HFFc6 (cell line): ENCODE measurements at regions not wholly inside any gene's neighbourhood (a gene's known extent, or its start where the extent isn't known, plus 50 kb on each side); places are given as distances from the start of the nearest gene placed in this dataset.
A peak's percentile ranks its signal among the peaks of the same experiment; 100 is the strongest.

ENCODE experiments used
- DNase-seq: peaks from one replicate; pipeline ENCODE4 v3.0.0-alpha.2; 2018
- H3K27ac Mint-ChIP-seq: 2 replicates; pipeline ENCODE4 v1.8.0; 2020; ENCODE audit warnings: mild to moderate bottlenecking, mixed read lengths
- H3K27me3 Mint-ChIP-seq: 2 replicates; pipeline ENCODE4 v1.8.0; 2021; ENCODE audit warnings: mild to moderate bottlenecking, moderate library complexity, mixed read lengths; ENCODE audit not compliant: insufficient read depth
- H3K36me3 Mint-ChIP-seq: 2 replicates; pipeline ENCODE4 v1.8.0; 2021; ENCODE audit warnings: low read depth, mixed read lengths
- H3K4me1 Mint-ChIP-seq: 2 replicates; pipeline ENCODE4 v1.8.0; 2020; ENCODE audit warnings: low read depth, mixed read lengths
- H3K4me3 Mint-ChIP-seq: 2 replicates; pipeline ENCODE4 v1.8.0; 2020; ENCODE audit warnings: mild to moderate bottlenecking, moderate library complexity, mixed read lengths
- H3K9me3 Mint-ChIP-seq: 2 replicates; pipeline ENCODE4 v1.8.0; 2020; ENCODE audit warnings: mild to moderate bottlenecking, mixed read lengths
- TF ChIP-seq, protein P1 (sequence below): fragments of 200-600 bp; sonication (generic); IDR thresholded peaks from 2 replicates; pipeline ENCODE4 v1.5.0; 2021; ENCODE audit warnings: antibody characterized with exemption, mild to moderate bottlenecking

DNA sequence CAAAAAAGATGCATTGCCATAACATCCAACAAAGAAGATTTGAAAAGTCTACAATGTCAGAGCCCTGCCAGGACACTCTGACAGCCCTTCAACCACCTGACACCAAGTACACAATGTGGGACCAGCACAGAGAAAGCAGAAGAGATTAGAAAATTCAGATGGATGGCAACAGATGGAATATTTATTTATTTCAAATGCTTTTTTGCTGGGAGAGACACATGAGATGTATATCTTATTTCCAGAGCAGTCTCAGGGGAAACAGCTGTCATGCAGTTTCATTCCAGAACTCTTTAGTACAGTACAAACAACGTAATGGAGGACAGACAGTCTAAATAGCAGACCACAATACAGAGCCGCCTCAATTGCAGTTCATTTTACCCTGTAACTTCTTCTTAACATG, 110.1 kb downstream of the MAIP1 start:
- H3K9me3 Mint-ChIP-seq, result no peaks in the 10 kb centered on the region

DNA sequence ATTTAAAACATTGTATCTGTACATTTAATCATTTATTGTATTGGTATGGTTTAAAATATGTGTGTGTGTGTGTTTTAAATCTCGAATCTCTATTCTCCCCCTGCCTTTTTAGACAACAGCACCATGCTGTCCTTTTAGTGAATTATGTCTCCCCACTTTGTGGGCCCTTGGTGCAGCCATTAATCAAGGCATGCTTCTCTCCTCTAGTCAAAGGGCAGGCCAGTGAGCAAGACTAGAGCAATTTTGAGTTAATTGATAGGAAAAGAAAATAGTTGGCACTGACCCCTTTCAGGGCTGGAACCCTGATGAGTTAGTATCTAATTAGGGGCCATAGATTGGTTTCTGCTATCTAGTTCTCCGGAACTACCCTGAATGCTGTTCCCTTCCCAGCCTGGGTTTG, 111.0 kb downstream of the MAIP1 start:
- no peaks in the 10 kb centered on the region for H3K9me3 Mint-ChIP-seq
- H3K27ac Mint-ChIP-seq, result no peak overlapping the region
- DNase-seq, result no peak
- no peak overlapping the region for H3K4me3 Mint-ChIP-seq
- no peaks in the 10 kb centered on the region for H3K4me1 Mint-ChIP-seq
- H3K27me3 Mint-ChIP-seq, result peaks cover 13% of the 10 kb centered on the region
- H3K36me3 Mint-ChIP-seq, result no peaks in the 10 kb centered on the region
- TF ChIP-seq, protein P1, sequence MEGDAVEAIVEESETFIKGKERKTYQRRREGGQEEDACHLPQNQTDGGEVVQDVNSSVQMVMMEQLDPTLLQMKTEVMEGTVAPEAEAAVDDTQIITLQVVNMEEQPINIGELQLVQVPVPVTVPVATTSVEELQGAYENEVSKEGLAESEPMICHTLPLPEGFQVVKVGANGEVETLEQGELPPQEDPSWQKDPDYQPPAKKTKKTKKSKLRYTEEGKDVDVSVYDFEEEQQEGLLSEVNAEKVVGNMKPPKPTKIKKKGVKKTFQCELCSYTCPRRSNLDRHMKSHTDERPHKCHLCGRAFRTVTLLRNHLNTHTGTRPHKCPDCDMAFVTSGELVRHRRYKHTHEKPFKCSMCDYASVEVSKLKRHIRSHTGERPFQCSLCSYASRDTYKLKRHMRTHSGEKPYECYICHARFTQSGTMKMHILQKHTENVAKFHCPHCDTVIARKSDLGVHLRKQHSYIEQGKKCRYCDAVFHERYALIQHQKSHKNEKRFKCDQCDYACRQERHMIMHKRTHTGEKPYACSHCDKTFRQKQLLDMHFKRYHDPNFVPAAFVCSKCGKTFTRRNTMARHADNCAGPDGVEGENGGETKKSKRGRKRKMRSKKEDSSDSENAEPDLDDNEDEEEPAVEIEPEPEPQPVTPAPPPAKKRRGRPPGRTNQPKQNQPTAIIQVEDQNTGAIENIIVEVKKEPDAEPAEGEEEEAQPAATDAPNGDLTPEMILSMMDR, result no peak

More for the DNA sequence above, 110.1 kb downstream of the MAIP1 start:
- Mint-ChIP-seq H3K36me3 (no peaks in the 10 kb centered on the region), H3K4me1 (no peaks in the 10 kb centered on the region), H3K27me3 (peaks cover 14% of the 10 kb centered on the region), H3K4me3 (no peak overlapping the region), H3K27ac (no peak overlapping the region)
- TF ChIP-seq, protein P1, result no peak
- DNase-seq, result no peak

DNA sequence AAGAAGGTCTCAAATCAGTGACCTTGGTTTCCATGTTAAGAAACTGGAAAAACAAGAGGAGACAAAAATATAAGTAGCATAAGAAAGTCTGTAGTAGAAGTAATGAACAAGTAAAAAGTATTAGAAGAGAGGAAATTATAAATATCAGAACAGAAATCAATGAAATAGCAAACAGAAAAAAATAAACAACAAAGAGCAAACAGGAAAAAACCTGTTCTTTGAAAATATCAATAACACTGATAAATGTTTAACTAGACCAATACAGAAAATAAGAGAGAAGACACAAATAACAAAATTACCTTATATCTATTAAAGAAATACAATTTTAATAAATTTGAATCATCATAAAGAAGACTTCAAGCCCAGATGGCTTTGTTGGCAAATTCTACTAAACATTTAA, 113.3 kb downstream of the MAIP1 start:
- DNase-seq, result no peak
- no peak overlapping the region for H3K27ac Mint-ChIP-seq
- TF ChIP-seq, protein P1, result no peak
- no peaks in the 10 kb centered on the region for H3K9me3 Mint-ChIP-seq
- H3K4me3 Mint-ChIP-seq, result no peak overlapping the region
- H3K36me3 Mint-ChIP-seq, result no peaks in the 10 kb centered on the region
- H3K27me3 Mint-ChIP-seq, result peaks cover 9% of the 10 kb centered on the region
- H3K4me1 Mint-ChIP-seq, result no peaks in the 10 kb centered on the region

DNA sequence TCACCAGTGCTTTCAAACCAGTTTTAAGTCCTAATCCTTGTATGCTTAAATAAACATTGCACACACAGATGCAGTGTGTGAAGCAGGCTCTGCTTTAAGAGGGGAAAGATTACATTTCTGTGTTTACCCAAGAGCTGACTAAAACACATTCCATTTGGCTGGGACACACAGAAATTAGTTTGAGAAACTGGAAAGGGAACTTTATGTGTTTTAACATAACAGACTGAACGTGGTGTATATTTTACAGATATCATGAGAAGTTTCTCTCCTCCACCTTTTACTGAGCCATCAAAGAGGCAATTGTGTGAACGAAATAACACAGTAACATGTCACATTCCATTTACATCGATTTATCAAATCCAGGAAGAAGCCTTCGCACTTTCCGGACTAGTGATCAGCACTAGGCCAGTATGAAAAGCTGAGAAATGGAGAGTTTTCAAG, 121.8 kb downstream of the MAIP1 start:
- Mint-ChIP-seq H3K36me3 (no peaks in the 10 kb centered on the region), H3K27ac (no peak overlapping the region), H3K27me3 (peaks cover 2% of the 10 kb centered on the region), H3K4me1 (peaks cover 12% of the 10 kb centered on the region), H3K9me3 (no peaks in the 10 kb centered on the region), H3K4me3 (no peak overlapping the region)
- TF ChIP-seq, protein P1, result no peak
- DNase-seq, result peak; percentile 36

DNA sequence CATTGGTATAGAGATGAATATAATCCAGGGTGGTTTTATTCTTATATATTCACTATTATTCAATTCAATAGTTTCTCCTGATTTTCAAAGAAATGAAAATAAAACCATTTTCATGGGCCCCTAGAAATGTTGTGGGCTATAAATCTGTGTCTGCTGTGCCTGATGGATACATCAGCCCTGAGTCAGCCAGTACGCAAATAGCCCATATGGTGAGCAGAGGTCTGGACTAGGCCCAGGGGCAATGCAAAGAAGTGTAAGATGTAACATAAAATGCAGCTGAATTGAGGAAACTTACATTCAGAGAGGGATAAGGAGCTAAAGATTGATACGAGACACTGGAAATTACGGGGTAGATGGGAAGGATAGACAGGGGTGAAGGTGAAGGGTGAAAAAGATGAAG, 122.5 kb downstream of the MAIP1 start:
- Mint-ChIP-seq H3K4me1 (peaks cover 12% of the 10 kb centered on the region), H3K9me3 (no peaks in the 10 kb centered on the region), H3K4me3 (no peak overlapping the region), H3K27me3 (peaks cover 2% of the 10 kb centered on the region), H3K27ac (no peak overlapping the region), H3K36me3 (no peaks in the 10 kb centered on the region)
- DNase-seq, result no peak
- TF ChIP-seq, protein P1, result no peak

DNA sequence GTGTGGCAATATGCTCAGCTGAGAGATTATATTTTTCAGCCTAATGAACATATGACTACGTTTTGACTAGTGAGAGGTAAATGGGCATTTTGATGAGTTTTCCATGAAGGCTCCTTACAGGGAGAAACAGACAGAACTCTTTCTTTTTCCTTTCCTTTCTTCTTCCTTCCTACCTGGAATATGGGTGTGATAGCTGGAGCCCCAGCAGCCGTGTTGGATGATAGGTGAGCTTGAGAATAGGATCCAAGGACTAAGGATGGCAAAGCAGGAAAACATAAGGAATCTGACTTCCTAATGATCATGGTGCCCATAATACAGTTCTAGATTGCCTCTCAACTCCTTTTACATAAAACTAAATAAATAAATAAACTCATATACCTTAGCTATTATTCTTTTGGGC, 124.0 kb downstream of the MAIP1 start:
- Mint-ChIP-seq H3K9me3 (no peaks in the 10 kb centered on the region), H3K4me1 (peaks cover 12% of the 10 kb centered on the region), H3K27me3 (peaks cover 2% of the 10 kb centered on the region), H3K36me3 (no peaks in the 10 kb centered on the region), H3K4me3 (no peak overlapping the region), H3K27ac (no peak overlapping the region)
- no peak for DNase-seq
- TF ChIP-seq, protein P1, result no peak
